ENCODE measurements at regions not wholly inside any gene's neighbourhood (a gene's known extent, or its start where the extent isn't known, plus 50 kb on each side); places are given as distances from the start of the nearest gene placed in this dataset.

- TF ChIP-seq POLR2AphosphoS5 (IDR thresholded peaks at IDR 0.05; ENCODE audit: borderline replicate concordance, low read depth, low read length): no peak
- no peak for TF ChIP-seq EZH2 (IDR thresholded peaks at IDR 0.05)
- TF ChIP-seq FOXP2 (optimal IDR thresholded peaks at IDR 0.05; ENCODE audit: control extremely low read depth, extremely low read length, insufficient read depth): no peak
These were observed 100.4 kb upstream of the PPP2R3A start for GRCh38 chr3:135865085-135865484.

All from SK-N-MC (cell line).